ENCODE measurements at regions not wholly inside any gene's neighbourhood (a gene's known extent, or its start where the extent isn't known, plus 50 kb on each side); places are given as distances from the start of the nearest gene placed in this dataset.
"Not testable (repeated sequence)": the region's sequence is repeated elsewhere in the genome, so short reads cannot be mapped to it uniquely, and the experiment has no call there.

DNA sequence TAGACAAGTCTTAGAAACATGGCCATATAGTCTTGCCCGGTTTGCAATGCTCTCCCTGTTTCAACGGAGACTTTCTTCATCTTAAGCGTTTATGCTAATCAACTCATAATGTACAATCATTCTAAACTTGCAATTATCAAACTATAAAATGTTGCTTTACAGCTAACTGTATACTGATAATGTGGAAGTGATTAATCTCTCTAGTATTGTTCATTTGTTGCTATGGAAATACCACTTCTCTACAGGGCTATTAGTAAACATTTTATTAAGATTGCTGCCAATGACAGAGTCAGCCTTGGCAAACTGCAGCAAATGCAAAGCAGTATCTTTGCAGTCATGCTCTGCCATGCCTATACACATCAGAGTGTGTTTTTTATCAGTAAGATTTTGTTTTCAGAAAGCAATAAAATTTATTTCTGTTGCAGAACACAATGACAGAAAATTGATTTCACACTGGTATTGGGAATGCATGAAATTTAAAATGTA lies 1201.8 kb upstream of the CDH2 start:
- H3K9ac ChIP-seq, result no peak overlapping the region
- H3K79me2 ChIP-seq (ENCODE audit: insufficient read depth, low read depth), result no peaks in the 10 kb centered on the region

DNA sequence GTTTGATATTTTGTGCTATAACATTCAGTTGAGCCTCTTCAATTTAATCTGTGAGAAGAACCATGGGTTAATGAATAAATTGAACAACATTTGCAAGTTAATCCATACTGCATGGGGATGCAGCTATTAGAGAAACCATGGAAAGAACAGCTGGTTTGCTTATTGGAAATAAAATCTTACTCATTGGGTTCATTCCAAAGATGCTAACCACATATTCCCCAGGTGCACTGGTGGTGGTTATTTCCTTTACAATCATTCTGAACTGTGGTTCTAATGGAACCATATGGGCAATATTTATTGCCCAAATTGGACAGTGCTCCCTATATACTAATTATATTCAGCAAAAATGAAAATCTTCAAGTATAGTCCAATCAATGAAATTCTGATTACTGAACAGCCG lies 1200.4 kb upstream of the CDH2 start:
- Histone ChIP-seq H3K79me2 (ENCODE audit: insufficient read depth, low read depth) (no peaks in the 10 kb centered on the region), H3K4me2 (no peak overlapping the region), H3K36me3 (ENCODE audit: insufficient read depth) (no peaks in the 10 kb centered on the region), H3K4me1 (ENCODE audit: low read depth, poor library complexity, severe bottlenecking) (peaks cover 37% of the 10 kb centered on the region), H2AFZ (ENCODE audit: low read depth) (no peak overlapping the region), H4K20me1 (ENCODE audit: insufficient read depth) (no peaks in the 10 kb centered on the region; the same call in 1 of the 2 replicates), H3K4me3 (IDR thresholded peaks at IDR 0.05; ENCODE audit: insufficient read depth, low read depth, low read length) (no peak overlapping the region), H3K27me3 (ENCODE audit: insufficient read depth, low read depth) (no peaks in the 10 kb centered on the region), H3K9ac (no peak overlapping the region), H3K27ac (no peak overlapping the region)
- no peak for TF ChIP-seq CTCF (conservative IDR thresholded peaks at IDR 0.05; ENCODE audit: low read depth, low read length)

More for the DNA sequence above, 1201.8 kb upstream of the CDH2 start:
- no peak overlapping the region for H3K27ac ChIP-seq
- H3K4me1 ChIP-seq (ENCODE audit: low read depth, poor library complexity, severe bottlenecking), result peaks cover 43% of the 10 kb centered on the region
- H3K4me2 ChIP-seq, result no peak overlapping the region
- H3K36me3 ChIP-seq (ENCODE audit: insufficient read depth), result no peaks in the 10 kb centered on the region
- H4K20me1 ChIP-seq (ENCODE audit: insufficient read depth), result no peaks in the 10 kb centered on the region; the same call in 1 of the 2 replicates
- no peak for TF ChIP-seq CTCF (conservative IDR thresholded peaks at IDR 0.05; ENCODE audit: low read depth, low read length)
- no peaks in the 10 kb centered on the region for H3K27me3 ChIP-seq (ENCODE audit: insufficient read depth, low read depth)
- H3K4me3 ChIP-seq (IDR thresholded peaks at IDR 0.05; ENCODE audit: insufficient read depth, low read depth, low read length), result no peak overlapping the region
- no peak overlapping the region for H2AFZ ChIP-seq (ENCODE audit: low read depth)

DNA sequence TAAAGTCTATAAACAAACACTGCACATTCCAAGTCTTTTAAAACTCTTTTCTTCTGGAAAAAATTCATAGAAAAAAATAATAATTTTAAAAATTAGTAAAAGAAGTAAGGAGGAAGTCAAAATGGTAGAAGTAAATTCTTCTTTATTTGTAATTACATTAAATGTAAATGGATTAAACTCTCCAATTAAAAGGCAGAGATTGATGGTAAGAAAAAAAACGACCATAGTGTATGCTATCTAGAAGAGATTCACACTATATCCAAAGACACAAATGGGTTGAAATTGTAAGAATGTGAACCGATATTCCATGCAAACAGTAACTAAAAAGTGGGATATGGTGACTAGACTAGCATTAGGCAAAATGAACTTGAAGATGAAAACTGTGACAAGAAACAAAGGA lies 1196.1 kb upstream of the CDH2 start:
- TF ChIP-seq CTCF (conservative IDR thresholded peaks at IDR 0.05; ENCODE audit: low read depth, low read length), result no peak
- Histone ChIP-seq H2AFZ (ENCODE audit: low read depth) (no peak overlapping the region), H3K79me2 (ENCODE audit: insufficient read depth, low read depth) (no peaks in the 10 kb centered on the region), H3K27me3 (ENCODE audit: insufficient read depth, low read depth) (no peaks in the 10 kb centered on the region), H3K4me3 (IDR thresholded peaks at IDR 0.05; ENCODE audit: insufficient read depth, low read depth, low read length) (no peak overlapping the region), H3K9ac (no peak overlapping the region), H3K36me3 (ENCODE audit: insufficient read depth) (no peaks in the 10 kb centered on the region), H3K27ac (no peak overlapping the region), H3K4me1 (ENCODE audit: low read depth, poor library complexity, severe bottlenecking) (peaks cover 49% of the 10 kb centered on the region), H3K4me2 (no peak overlapping the region), H4K20me1 (ENCODE audit: insufficient read depth) (no peaks in the 10 kb centered on the region; the same call in 1 of the 2 replicates)

GRCh38 chr18:29361843-29362242 lies 1184.9 kb upstream of the CDH2 start:
- no peaks in the 10 kb centered on the region for H3K36me3 ChIP-seq (ENCODE audit: insufficient read depth)
- no peaks in the 10 kb centered on the region for H3K79me2 ChIP-seq (ENCODE audit: insufficient read depth, low read depth)
- TF ChIP-seq CTCF (conservative IDR thresholded peaks at IDR 0.05; ENCODE audit: low read depth, low read length), result no peak
- no peaks in the 10 kb centered on the region for H3K27me3 ChIP-seq (ENCODE audit: insufficient read depth, low read depth)
- no peak overlapping the region for H3K9ac ChIP-seq
- H2AFZ ChIP-seq (ENCODE audit: low read depth), result no peak overlapping the region
- no peaks in the 10 kb centered on the region for H4K20me1 ChIP-seq (ENCODE audit: insufficient read depth)
- no peaks in the 10 kb centered on the region for H3K4me1 ChIP-seq (ENCODE audit: low read depth, poor library complexity, severe bottlenecking)
- no peak overlapping the region for H3K27ac ChIP-seq
- no peak overlapping the region for H3K4me2 ChIP-seq
- no peak overlapping the region for H3K4me3 ChIP-seq (IDR thresholded peaks at IDR 0.05; ENCODE audit: insufficient read depth, low read depth, low read length)

DNA sequence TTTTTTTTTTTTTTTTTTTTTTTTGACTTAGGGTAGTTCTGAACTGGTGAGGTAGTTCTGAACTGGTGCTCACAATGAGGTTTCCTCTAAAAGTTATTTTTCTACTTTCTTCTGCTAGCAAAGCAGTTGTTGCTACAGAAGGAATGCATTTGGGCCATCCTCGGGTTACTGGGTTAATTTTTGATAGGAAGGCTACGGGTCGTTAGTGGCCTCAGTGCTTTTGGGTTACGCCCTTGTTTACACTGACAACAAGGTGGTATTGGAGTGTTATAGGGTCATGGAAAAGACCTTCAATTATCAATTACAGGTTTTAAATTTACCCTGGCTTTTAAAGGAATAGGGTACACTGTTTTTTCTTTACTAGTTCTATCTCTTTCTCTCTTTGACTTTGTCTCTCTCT lies 1183.7 kb upstream of the CDH2 start:
- H3K36me3 ChIP-seq (ENCODE audit: insufficient read depth); H3K27me3 ChIP-seq (ENCODE audit: insufficient read depth, low read depth); H3K4me2 ChIP-seq; H3K27ac ChIP-seq; H4K20me1 ChIP-seq (ENCODE audit: insufficient read depth); H3K4me3 ChIP-seq (IDR thresholded peaks at IDR 0.05; ENCODE audit: insufficient read depth, low read depth, low read length); H3K4me1 ChIP-seq (ENCODE audit: low read depth, poor library complexity, severe bottlenecking); H3K9ac ChIP-seq; H3K79me2 ChIP-seq (ENCODE audit: insufficient read depth, low read depth); H2AFZ ChIP-seq (ENCODE audit: low read depth): not testable (repeated sequence)

- not testable (repeated sequence) for H3K27me3 ChIP-seq (ENCODE audit: insufficient read depth, low read depth); H3K36me3 ChIP-seq (ENCODE audit: insufficient read depth); H3K4me3 ChIP-seq (IDR thresholded peaks at IDR 0.05; ENCODE audit: insufficient read depth, low read depth, low read length); H3K79me2 ChIP-seq (ENCODE audit: insufficient read depth, low read depth); H4K20me1 ChIP-seq (ENCODE audit: insufficient read depth); H3K4me2 ChIP-seq; H2AFZ ChIP-seq (ENCODE audit: low read depth); H3K4me1 ChIP-seq (ENCODE audit: low read depth, poor library complexity, severe bottlenecking); H3K27ac ChIP-seq; H3K9ac ChIP-seq
These were observed 1182.3 kb upstream of the CDH2 start for GRCh38 chr18:29359222-29359621.
